Mesodermal cell (in vitro differentiated cells): ENCODE measurements at regions not wholly inside any gene's neighbourhood (a gene's known extent, or its start where the extent isn't known, plus 50 kb on each side); places are given as distances from the start of the nearest gene placed in this dataset.
"Not testable (repeated sequence)": the region's sequence is repeated elsewhere in the genome, so short reads cannot be mapped to it uniquely, and the experiment has no call there.

Experiments used
- H3K27ac ChIP-seq: 2 replicates; pipeline ENCODE4 v1.7.0; 2013; ENCODE audit warnings: mild to moderate bottlenecking, low read depth, low read length, moderate library complexity; ENCODE audit not compliant: severe bottlenecking
- H3K36me3 ChIP-seq: 2 replicates; pipeline ENCODE4 v1.7.1; 2013; ENCODE audit warnings: mild to moderate bottlenecking, low read length, moderate library complexity; ENCODE audit not compliant: control insufficient read depth, insufficient read depth
- H3K4me1 ChIP-seq: one replicate; pipeline ENCODE4 v1.7.1; 2013; ENCODE audit warnings: mild to moderate bottlenecking, low read length; ENCODE audit not compliant: insufficient read depth, control insufficient read depth, poor library complexity, severe bottlenecking
- H3K4me3 ChIP-seq: 2 replicates; pipeline ENCODE4 v1.7.0; 2013; ENCODE audit warnings: low read length, control low read depth, mild to moderate bottlenecking; ENCODE audit not compliant: insufficient read depth, poor library complexity, severe bottlenecking; ENCODE audit errors: extremely low read depth
- H3K9me3 ChIP-seq: 2 replicates; pipeline ENCODE4 v1.7.1; 2013; ENCODE audit warnings: mild to moderate bottlenecking, low read length, moderate library complexity; ENCODE audit not compliant: control insufficient read depth
- WGBS, 2 experiments: methylation state at CpG; one replicate each; pipeline ENCODE4 v1.1.5; 2013; ENCODE audit warnings: missing lambda C conversion rate in 2 of 2; ENCODE audit not compliant: insufficient coverage in 2 of 2; 5-methylcytosine and 5-hydroxymethylcytosine counted together

DNA sequence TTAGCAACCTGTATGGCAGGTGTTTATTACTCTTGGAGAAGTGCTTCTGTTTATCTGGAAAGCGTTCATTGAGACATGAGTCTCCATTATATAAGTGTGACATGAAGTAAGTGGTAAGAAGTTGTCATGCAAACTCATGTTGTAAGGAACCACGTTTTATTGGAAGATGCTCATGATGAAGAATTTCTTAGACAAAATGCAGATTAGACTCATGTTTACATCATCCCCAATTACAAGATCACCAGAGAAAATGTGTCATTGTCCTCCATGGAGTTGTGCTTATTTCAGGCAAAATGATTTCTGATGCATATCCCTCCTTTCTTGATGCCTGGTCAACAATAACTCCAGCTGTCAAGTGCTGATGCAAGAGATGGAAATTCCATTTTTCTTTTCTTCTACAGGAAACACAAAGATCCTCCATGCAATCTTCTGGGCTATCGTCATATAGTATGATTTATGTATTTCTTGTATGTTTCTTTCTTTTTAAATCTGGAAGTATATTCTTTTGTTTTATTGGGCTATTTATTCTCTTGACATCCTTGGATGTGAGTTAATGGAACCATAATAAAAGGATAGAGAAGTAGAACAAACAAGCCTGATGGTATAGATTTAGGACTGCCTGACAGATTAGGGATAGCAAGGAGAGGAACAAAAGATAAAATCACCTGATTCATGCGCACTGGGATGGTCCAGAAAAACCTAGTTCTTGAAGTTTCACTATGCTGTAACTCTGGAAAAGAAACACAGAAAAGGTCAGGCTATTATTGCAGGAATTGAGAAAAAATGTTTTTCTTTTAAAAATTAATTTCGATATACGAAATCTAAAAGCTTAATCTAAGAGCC, 50.7 kb upstream of the DIAPH3 start:
- Histone ChIP-seq H3K4me1 (no peaks in the 10 kb centered on the region), H3K9me3 (no peaks in the 10 kb centered on the region), H3K27ac (no peak overlapping the region), H3K4me3 (no peak overlapping the region), H3K36me3 (no peaks in the 10 kb centered on the region)
- 89 to 96% methylated on average over 3 to 4 of the region's 6 CpGs for WGBS, 2 experiments

GRCh38 chr13:60220072-60220471, 56.3 kb upstream of the DIAPH3 start:
- no CpG with 5 or more reads among the region's 1 CpG for WGBS, 2 experiments
- no peaks in the 10 kb centered on the region for H3K4me1 ChIP-seq
- no peak overlapping the region for H3K27ac ChIP-seq
- H3K36me3 ChIP-seq = no peaks in the 10 kb centered on the region
- no peaks in the 10 kb centered on the region for H3K9me3 ChIP-seq
- no peak overlapping the region for H3K4me3 ChIP-seq

DNA sequence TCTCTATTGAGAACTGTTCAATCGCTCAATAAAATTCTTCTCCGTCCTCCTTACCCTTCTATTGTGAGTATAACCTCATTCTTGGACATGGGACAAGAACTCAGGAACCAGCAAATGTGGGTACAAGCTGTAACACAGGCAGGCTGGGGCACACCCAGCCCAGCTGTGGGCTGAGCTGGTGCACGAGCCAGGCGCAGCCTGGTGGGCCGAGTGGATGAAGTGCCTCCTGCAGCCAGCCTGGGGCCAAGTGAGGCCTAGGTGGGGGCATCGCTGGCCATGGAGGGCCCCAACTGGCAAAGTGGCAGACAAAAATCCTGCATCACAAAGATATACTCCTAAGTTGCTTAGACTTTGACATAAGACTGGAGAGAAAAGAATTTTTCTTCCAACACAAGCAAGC, 57.9 kb upstream of the DIAPH3 start:
- H3K9me3 ChIP-seq = no peaks in the 10 kb centered on the region
- 94 to 100% methylated on average over 2 to 5 of the region's 6 CpGs for whole genome bisulfite sequencing, 2 experiments

GRCh38 chr13:60226507-60226906, 62.8 kb upstream of the DIAPH3 start:
- Histone ChIP-seq H3K9me3 (no peaks in the 10 kb centered on the region), H3K36me3 (no peaks in the 10 kb centered on the region), H3K27ac (no peak overlapping the region), H3K4me1 (peaks cover 24% of the 10 kb centered on the region), H3K4me3 (no peak overlapping the region)
- WGBS, 2 experiments = 7 to 54% methylated on average over 2 to 3 of the region's 3 CpGs

More for the DNA sequence above, 57.9 kb upstream of the DIAPH3 start:
- Histone ChIP-seq H3K36me3 (no peaks in the 10 kb centered on the region), H3K4me3 (no peak overlapping the region), H3K27ac (no peak overlapping the region), H3K4me1 (no peaks in the 10 kb centered on the region)

DNA sequence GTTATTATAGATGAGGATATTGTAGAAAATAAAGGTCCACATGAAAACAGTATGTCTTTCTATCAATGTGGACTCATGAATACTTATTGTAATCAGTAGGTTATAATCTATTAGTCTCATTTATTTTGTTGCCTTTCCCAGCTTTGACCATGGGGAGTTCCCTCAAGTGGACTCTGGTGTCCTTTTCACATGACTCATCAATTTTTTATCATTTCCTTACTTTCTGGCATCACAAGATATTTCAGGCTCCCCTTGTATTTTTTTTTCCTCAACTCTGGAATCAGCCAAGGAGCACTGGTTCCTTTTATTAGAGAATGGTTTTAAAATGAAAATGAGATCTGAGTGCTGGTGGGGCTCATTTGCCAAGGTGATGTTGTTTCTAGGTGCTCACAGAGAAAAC, 63.4 kb upstream of the DIAPH3 start:
- Histone ChIP-seq H3K36me3 (no peaks in the 10 kb centered on the region), H3K4me3 (no peak overlapping the region), H3K9me3 (no peaks in the 10 kb centered on the region), H3K27ac (no peak overlapping the region), H3K4me1 (peaks cover 25% of the 10 kb centered on the region)

- H3K9me3 ChIP-seq = no peaks in the 10 kb centered on the region
- no peak overlapping the region for H3K4me3 ChIP-seq
- H3K27ac ChIP-seq = peak overlapping the region; percentile 94
- peaks cover 27% of the 10 kb centered on the region for H3K4me1 ChIP-seq
- WGBS, 2 experiments = 90% methylated on average over 1 of the region's 1 CpG; no CpG with 5 or more reads in 1 of the 2 experiments
- H3K36me3 ChIP-seq = no peaks in the 10 kb centered on the region
Measured at GRCh38 chr13:60229708-60230272, 66.1 kb upstream of the DIAPH3 start.

- no peak overlapping the region for H3K4me3 ChIP-seq
- H3K36me3 ChIP-seq = no peaks in the 10 kb centered on the region
- WGBS, 2 experiments = 40 to 88% methylated on average over 1 to 2 of the region's 3 CpGs
- no peaks in the 10 kb centered on the region for H3K9me3 ChIP-seq
- peaks cover 27% of the 10 kb centered on the region for H3K4me1 ChIP-seq
- H3K27ac ChIP-seq = peak overlapping the region; percentile 94
Measured at GRCh38 chr13:60230593-60230992, 66.9 kb upstream of the DIAPH3 start.

GRCh38 chr13:60242043-60242595, 78.4 kb upstream of the DIAPH3 start:
- Histone ChIP-seq H3K27ac (no peak overlapping the region), H3K36me3 (no peaks in the 10 kb centered on the region), H3K4me3 (no peak overlapping the region), H3K4me1 (no peaks in the 10 kb centered on the region), H3K9me3 (no peaks in the 10 kb centered on the region)
- 89% methylated on average over 1 of the region's 2 CpGs; no CpG with 5 or more reads in 1 of the 2 experiments for WGBS, 2 experiments

GRCh38 chr13:60244381-60244780, 80.7 kb upstream of the DIAPH3 start:
- Histone ChIP-seq H3K4me1 (no peaks in the 10 kb centered on the region), H3K4me3 (no peak overlapping the region), H3K27ac (no peak overlapping the region), H3K9me3 (no peaks in the 10 kb centered on the region), H3K36me3 (no peaks in the 10 kb centered on the region)
- WGBS, 2 experiments = 100% methylated on average over 1 of the region's 1 CpG

- H3K9me3 ChIP-seq, H3K27ac ChIP-seq, H3K36me3 ChIP-seq, H3K4me1 ChIP-seq, H3K4me3 ChIP-seq: not testable (repeated sequence)
- 88 to 91% methylated on average over 1 to 6 of the region's 10 CpGs for WGBS, 2 experiments
Measured at GRCh38 chr13:60251419-60251818, 87.7 kb upstream of the DIAPH3 start.

DNA sequence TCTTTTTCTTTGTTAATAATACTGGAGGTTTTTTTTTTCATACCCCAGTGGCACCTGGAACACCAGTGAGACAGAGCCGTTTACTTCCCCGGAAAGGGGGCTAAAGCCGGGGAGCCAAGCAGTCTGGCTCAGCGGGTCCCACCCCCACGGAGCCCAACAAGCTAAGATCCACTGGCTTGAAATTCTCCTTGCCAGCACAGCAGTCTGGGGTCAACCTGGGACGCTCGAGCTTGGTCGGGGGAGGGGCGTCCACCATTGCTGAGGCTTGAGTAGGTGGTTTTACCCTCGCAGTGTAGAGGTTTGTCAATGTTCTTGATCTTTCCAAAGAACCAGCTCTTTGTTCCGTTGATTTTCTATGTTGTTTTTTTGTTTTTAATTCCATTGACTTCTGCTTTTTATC, 94.6 kb upstream of the DIAPH3 start:
- Histone ChIP-seq H3K4me3 (no peak overlapping the region), H3K9me3 (no peaks in the 10 kb centered on the region), H3K36me3 (no peaks in the 10 kb centered on the region), H3K4me1 (no peaks in the 10 kb centered on the region), H3K27ac (no peak overlapping the region)
- WGBS, 2 experiments = 52 to 100% methylated on average over 1 to 8 of the region's 11 CpGs
